Transverse colon (tissue), 4 donors: ENCODE measurements at regions not wholly inside any gene's neighbourhood (a gene's known extent, or its start where the extent isn't known, plus 50 kb on each side); places are given as distances from the start of the nearest gene placed in this dataset.

ENCODE experiments used
- EP300 ChIP-seq: sonication (generic); formaldehyde crosslinking; IDR thresholded peaks from one replicate; pipeline ENCODE4 v1.6.1; 2017; ENCODE audit warnings: antibody characterized with exemption, low read depth
- POLR2A ChIP-seq: fragments of 450-650 bp; IDR thresholded peaks from one replicate; pipeline ENCODE4 v1.6.1; 2016; ENCODE audit warnings: antibody characterized with exemption, mild to moderate bottlenecking, moderate library complexity
- POLR2AphosphoS5 ChIP-seq, 3 donors: sonication (generic); formaldehyde crosslinking; IDR thresholded peaks; one replicate each; pipeline ENCODE4 v1.6.1; 2016; ENCODE audit warnings: antibody characterized with exemption in 3 of 3
- TF ChIP-seq, protein P1 (sequence below), 5 experiments: fragments of 200-600 bp in 3 of 5; fragments of 450-650 bp in 2 of 5; sonication (generic) in 3 of 5; IDR thresholded peaks; 1 replicate in 2 of 5; 2 replicates in 3 of 5; pipeline ENCODE4 v1.5.1; 2016 to 2017; ENCODE audit warnings: antibody characterized with exemption in 5 of 5, inconsistent platforms in 3 of 5, mild to moderate bottlenecking in 2 of 5, moderate library complexity in 1 of 5

DNA sequence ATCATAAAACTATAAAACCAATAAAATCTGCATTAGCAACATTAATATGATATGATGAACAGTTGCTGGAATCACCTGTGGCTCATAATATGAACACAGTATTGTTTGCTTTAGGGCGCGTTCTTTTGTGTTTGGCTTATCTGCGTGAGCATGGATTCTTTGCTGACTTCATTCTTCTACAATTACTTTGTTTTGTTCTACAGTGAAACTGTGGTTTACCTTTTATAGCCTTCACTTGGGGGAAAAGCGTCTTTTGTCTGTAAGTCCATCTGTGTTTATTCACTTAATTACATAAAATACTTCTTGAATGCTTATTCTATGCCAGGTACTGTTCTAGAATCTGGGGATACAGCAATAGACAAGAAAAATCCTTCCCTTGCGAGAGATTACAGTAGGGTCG is 74.0 kb upstream of the SEC11C start:
- TF ChIP-seq POLR2A (no peak), POLR2AphosphoS5 (IDR thresholded peaks at IDR 0.05) (no peak), EP300 (no peak)
- TF ChIP-seq, protein P1, sequence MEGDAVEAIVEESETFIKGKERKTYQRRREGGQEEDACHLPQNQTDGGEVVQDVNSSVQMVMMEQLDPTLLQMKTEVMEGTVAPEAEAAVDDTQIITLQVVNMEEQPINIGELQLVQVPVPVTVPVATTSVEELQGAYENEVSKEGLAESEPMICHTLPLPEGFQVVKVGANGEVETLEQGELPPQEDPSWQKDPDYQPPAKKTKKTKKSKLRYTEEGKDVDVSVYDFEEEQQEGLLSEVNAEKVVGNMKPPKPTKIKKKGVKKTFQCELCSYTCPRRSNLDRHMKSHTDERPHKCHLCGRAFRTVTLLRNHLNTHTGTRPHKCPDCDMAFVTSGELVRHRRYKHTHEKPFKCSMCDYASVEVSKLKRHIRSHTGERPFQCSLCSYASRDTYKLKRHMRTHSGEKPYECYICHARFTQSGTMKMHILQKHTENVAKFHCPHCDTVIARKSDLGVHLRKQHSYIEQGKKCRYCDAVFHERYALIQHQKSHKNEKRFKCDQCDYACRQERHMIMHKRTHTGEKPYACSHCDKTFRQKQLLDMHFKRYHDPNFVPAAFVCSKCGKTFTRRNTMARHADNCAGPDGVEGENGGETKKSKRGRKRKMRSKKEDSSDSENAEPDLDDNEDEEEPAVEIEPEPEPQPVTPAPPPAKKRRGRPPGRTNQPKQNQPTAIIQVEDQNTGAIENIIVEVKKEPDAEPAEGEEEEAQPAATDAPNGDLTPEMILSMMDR (IDR thresholded peaks at IDR 0.05): no peak
